K562 (cell line): ENCODE measurements at regions not wholly inside any gene's neighbourhood (a gene's known extent, or its start where the extent isn't known, plus 50 kb on each side); places are given as distances from the start of the nearest gene placed in this dataset.

Experiments
- USF1 ChIP-seq: sonication (generic); formaldehyde crosslinking; IDR thresholded peaks from 2 replicates; pipeline ENCODE4 v1.9.0; 2022; ENCODE audit warnings: mild to moderate bottlenecking, missing genetic modification reagents
- ZNF512 ChIP-seq: IDR thresholded peaks from 2 replicates; pipeline ENCODE4 v1.6.1; 2016; ENCODE audit warnings: missing genetic modification characterization, missing compliant biosample characterization

- TF ChIP-seq USF1 (CRISPR knock-in tag) = no peak
- TF ChIP-seq ZNF512 (tag) = no peak
Observed at GRCh38 chr3:75101329-75102147, 487.1 kb upstream of the CNTN3 start.
